GM13976 (cell line): ENCODE measurements at regions not wholly inside any gene's neighbourhood (a gene's known extent, or its start where the extent isn't known, plus 50 kb on each side); places are given as distances from the start of the nearest gene placed in this dataset.

ENCODE experiments used
- DNase-seq: peaks from one replicate; pipeline ENCODE4 v3.0.0; 2012; ENCODE audit warnings: low spot score
- CTCF ChIP-seq: IDR thresholded peaks from 2 replicates; pipeline ENCODE4 v1.5.1; 2012; ENCODE audit warnings: borderline replicate concordance, mild to moderate bottlenecking; ENCODE audit not compliant: insufficient read depth; ENCODE audit errors: extremely low read depth, missing control alignments, control extremely low read depth
- in situ Hi-C: fragments of 300-500 bp; cut with MboI; formaldehyde crosslinking; loops from one replicate; pipeline ENCODE4 v1.12.0; 2022; ENCODE audit warnings: low sequenced_read_pairs, mixed read lengths, inconsistent platforms; ENCODE audit not compliant: unreplicated experiment

- no peak for TF ChIP-seq CTCF
- in situ Hi-C loops = no loop called here
- no peak for DNase-seq
These were observed 488.2 kb upstream of the NECTIN3 start for GRCh38 chr3:110583373-110583935.

- no peak for DNase-seq
- in situ Hi-C loops = no loop called here
- no peak for TF ChIP-seq CTCF
These were observed 482.7 kb upstream of the NECTIN3 start for GRCh38 chr3:110588906-110589305.

- in situ Hi-C loops = no loop called here
- DNase-seq = no peak
- TF ChIP-seq CTCF = no peak
These were observed 482.3 kb upstream of the NECTIN3 start for GRCh38 chr3:110589341-110589740.

- in situ Hi-C loops = no loop called here
- TF ChIP-seq CTCF = no peak
- DNase-seq = no peak
These were observed 477.9 kb upstream of the NECTIN3 start for GRCh38 chr3:110593749-110594148.

GRCh38 chr3:110598847-110599490 lies 472.6 kb upstream of the NECTIN3 start:
- in situ Hi-C loops = no loop called here
- DNase-seq = no peak
- no peak for TF ChIP-seq CTCF

- no peak for DNase-seq
- TF ChIP-seq CTCF = no peak
- in situ Hi-C loops = no loop called here
These were observed 463.1 kb upstream of the NECTIN3 start for GRCh38 chr3:110608566-110608965.
